BJ (cell line): ENCODE measurements at regions not wholly inside any gene's neighbourhood (a gene's known extent, or its start where the extent isn't known, plus 50 kb on each side); places are given as distances from the start of the nearest gene placed in this dataset.

Experiments
- CTCF ChIA-PET: fragments of 350-600 bp; formaldehyde crosslinking; extraction: SDS; loops from one replicate; lab custom pipeline; 2021; ENCODE audit warnings: antibody characterized with exemption, inconsistent platforms; lab: Yijun Ruan, JAX
- POLR2A ChIA-PET: fragments of 300-600 bp; sonication (Branson Sonifier 250); formaldehyde crosslinking; extraction: SDS; loops from one replicate; lab custom pipeline; 2021; ENCODE audit warnings: antibody characterized with exemption; lab: Charles Lee
- DNase-seq: peaks from one replicate; pipeline ENCODE4 v3.0.0-alpha.2; 2011; ENCODE audit warnings: low read depth
- H3K27me3 ChIP-seq: 2 replicates; pipeline ENCODE4 v1.6.0; 2011; ENCODE audit warnings: low read length; ENCODE audit not compliant: control insufficient read depth, insufficient read depth
- H3K36me3 ChIP-seq: 2 replicates; pipeline ENCODE4 v1.5.1; 2011; ENCODE audit warnings: low read length; ENCODE audit not compliant: control insufficient read depth, insufficient read depth
- H3K4me3 ChIP-seq: 2 replicates; pipeline ENCODE4 v1.5.1; 2011; ENCODE audit warnings: low read depth, mild to moderate bottlenecking, control low read depth, low read length
- TF ChIP-seq, protein P1 (sequence below): IDR thresholded peaks from 2 replicates; pipeline ENCODE4 v1.5.1; 2011; ENCODE audit warnings: low read depth, mild to moderate bottlenecking, control low read depth, inconsistent platforms, low read length, moderate library complexity; ENCODE audit not compliant: insufficient read depth

DNA sequence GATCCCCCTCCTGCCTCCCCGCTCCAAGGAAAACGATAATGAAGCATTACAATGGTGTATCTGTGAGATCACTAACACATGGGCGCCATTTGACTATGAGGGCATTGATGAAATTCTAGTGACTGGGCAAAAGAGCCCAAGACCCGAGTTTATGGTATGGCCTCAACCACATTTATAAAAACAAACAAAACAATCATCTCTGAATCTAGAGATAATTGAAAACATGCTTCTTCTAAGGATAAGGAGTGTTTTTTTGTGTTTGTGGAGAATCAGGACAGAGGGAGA, 100.9 kb upstream of the SEMA6A start:
- POLR2A ChIA-PET, result no interaction called here
- TF ChIP-seq, protein P1, sequence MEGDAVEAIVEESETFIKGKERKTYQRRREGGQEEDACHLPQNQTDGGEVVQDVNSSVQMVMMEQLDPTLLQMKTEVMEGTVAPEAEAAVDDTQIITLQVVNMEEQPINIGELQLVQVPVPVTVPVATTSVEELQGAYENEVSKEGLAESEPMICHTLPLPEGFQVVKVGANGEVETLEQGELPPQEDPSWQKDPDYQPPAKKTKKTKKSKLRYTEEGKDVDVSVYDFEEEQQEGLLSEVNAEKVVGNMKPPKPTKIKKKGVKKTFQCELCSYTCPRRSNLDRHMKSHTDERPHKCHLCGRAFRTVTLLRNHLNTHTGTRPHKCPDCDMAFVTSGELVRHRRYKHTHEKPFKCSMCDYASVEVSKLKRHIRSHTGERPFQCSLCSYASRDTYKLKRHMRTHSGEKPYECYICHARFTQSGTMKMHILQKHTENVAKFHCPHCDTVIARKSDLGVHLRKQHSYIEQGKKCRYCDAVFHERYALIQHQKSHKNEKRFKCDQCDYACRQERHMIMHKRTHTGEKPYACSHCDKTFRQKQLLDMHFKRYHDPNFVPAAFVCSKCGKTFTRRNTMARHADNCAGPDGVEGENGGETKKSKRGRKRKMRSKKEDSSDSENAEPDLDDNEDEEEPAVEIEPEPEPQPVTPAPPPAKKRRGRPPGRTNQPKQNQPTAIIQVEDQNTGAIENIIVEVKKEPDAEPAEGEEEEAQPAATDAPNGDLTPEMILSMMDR, result no peak

DNA sequence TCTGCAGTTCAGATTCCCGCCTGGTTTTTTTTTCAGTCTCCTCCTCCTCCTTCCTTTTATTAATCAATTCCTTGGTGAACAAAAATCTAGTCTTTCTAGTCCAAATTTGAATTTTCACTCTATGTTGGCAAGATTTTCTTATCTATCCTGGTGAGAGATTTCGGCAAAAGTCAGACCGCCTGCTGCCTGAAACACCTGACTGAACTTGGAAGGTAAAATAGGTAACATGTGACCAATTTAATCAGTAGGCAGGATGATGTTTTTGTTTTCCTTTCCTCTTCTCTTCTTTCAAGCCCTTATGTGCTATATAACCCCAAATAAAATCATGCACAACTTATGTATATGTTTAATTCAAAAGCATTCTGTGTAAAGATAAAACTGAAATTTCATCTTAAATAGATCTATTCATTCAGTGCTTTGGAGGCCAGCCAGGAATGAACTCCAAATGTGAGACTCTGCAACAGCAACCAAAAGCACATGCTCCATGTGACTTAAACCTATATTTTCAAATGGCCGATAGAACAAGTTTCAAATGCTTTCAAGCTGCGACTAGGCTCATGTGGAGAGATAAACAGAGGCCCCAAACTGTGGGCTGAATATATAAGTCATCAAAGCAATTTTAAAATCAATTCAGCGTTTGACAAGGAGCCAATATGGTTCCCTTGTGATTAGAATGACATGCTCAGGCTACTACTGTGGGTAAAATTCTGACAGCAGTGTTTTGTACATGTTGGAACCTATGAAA, 100.4 kb upstream of the SEMA6A start:
- Histone ChIP-seq H3K27me3 (no peaks in the 10 kb centered on the region), H3K4me3 (no peak overlapping the region), H3K36me3 (no peaks in the 10 kb centered on the region)
- no peak for DNase-seq
- TF ChIP-seq, protein P1, result no peak
- ChIA-PET POLR2A (no interaction called here), CTCF (no interaction called here)

More for the DNA sequence above, 100.9 kb upstream of the SEMA6A start:
- H3K27me3 ChIP-seq, result no peaks in the 10 kb centered on the region
- H3K4me3 ChIP-seq, result no peak overlapping the region
- no peak for DNase-seq
- H3K36me3 ChIP-seq, result no peaks in the 10 kb centered on the region
- CTCF ChIA-PET, result no interaction called here

DNA sequence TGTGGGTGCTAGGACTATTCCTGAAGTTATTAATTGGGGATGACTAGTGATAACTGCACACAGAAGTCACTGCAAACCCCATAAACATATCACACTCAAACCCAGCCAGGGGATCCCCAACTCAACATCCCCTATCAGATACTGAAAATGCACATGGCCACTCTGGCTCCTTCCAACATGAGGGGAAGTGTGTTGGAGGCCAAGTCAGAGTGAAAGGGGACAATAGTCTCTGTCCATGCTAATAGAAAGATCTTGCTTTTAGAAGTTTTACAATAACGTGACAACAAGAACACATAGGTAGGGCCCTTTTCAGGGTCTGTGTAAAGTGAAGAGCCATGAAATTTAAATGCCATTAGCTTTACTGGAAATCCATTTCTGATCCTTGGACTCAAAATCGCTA, 98.8 kb upstream of the SEMA6A start:
- TF ChIP-seq, protein P1, result no peak
- Histone ChIP-seq H3K27me3 (no peaks in the 10 kb centered on the region), H3K36me3 (no peaks in the 10 kb centered on the region), H3K4me3 (no peak overlapping the region)
- ChIA-PET POLR2A (no interaction called here), CTCF (no interaction called here)
- DNase-seq, result no peak

DNA sequence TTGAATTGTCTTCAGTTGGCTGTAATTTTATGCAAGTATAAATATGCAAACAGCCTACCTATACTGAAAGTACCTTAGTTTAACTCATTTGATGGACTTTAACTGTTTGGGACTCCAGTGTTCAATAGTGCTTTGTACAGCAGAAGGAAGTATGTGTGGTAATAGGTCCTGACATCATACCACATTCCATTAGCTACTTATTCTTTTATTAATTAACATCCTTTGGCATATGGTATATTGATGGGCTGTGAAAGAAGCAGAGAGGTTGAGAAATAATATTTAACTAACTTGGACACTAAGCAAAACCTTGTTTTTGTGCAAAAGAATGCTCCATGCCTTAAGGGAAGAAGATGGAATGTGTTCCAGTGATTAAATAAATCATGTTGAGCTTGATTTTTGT, 97.6 kb upstream of the SEMA6A start:
- CTCF ChIA-PET, result no interaction called here
- TF ChIP-seq, protein P1, result no peak
- DNase-seq, result no peak
- POLR2A ChIA-PET, result no interaction called here
- Histone ChIP-seq H3K4me3 (no peak overlapping the region), H3K36me3 (no peaks in the 10 kb centered on the region), H3K27me3 (no peaks in the 10 kb centered on the region)

DNA sequence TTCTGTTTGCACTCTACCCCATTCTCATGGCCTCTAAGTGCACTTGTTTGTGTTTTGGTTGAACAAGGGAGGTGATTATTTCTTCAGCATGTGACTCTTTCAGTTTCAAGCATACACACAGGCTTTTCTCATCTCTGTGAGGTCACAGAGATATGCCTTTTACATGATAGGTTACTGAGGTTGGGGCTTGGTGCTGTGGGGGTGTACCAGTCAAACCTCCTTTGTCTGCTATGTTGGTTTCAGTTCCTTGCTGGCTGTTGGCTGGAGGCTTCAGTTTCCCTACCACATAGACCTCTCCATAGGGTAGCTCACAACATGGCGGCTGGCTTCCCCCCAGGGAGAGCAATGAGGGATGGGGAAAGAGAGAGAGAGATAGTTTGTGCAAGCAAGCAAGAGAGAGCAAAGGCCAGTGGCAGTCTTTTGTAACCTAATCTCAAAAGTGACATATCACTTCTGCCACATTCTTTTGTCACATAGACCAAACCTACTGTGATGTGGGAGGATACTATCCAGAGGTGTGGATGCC, 96.7 kb upstream of the SEMA6A start:
- TF ChIP-seq, protein P1, result no peak
- H3K27me3 ChIP-seq, result no peaks in the 10 kb centered on the region
- DNase-seq, result no peak
- CTCF ChIA-PET, result no interaction called here
- no peaks in the 10 kb centered on the region for H3K36me3 ChIP-seq
- no peak overlapping the region for H3K4me3 ChIP-seq
- POLR2A ChIA-PET, result no interaction called here
